ENCODE measurements at regions not wholly inside any gene's neighbourhood (a gene's known extent, or its start where the extent isn't known, plus 50 kb on each side); places are given as distances from the start of the nearest gene placed in this dataset.

DNA sequence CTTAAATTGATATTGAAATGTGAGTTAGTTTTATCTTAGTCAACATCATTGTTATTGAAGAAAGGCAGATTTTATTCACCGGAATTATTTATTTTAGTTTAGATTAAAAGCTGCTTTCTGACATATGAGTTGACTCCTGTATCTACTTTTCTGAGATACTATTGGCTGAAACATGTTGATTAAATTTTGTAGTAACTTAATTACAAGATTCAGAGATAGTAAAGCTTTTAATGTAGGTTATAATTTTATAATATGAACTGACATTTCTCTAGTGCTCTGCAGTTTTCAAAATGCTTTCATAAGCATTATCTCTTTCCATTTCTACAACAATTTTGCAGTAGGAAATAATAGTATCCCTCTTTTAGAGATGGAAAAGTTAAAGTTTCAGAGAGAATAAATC, 616.0 kb downstream of the USP25 start:
- no peak for DNase-seq (ENCODE audit: low read depth in 3 of 3, low spot score in 1 of 3)

DNA sequence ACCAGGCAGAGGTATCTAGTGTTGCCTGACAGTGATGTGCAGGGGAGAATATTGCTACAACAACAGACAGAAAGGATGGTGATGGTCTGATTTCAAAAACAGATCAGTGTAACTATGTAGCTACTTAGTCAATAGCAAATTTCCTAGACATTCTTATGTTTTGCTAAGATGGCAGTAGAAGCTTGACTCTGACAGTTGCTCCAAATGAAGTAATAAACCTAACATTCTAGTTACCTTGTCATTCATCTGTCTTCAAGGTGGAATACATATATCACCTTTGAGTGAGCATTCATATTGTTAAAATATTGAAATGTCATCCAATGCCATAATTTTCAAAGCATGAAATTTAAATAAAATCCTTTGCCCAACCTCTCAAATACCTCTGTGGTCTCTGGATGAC, 617.4 kb downstream of the USP25 start:
- no peak for DNase-seq (ENCODE audit: low read depth in 3 of 3, low spot score in 1 of 3)

DNA sequence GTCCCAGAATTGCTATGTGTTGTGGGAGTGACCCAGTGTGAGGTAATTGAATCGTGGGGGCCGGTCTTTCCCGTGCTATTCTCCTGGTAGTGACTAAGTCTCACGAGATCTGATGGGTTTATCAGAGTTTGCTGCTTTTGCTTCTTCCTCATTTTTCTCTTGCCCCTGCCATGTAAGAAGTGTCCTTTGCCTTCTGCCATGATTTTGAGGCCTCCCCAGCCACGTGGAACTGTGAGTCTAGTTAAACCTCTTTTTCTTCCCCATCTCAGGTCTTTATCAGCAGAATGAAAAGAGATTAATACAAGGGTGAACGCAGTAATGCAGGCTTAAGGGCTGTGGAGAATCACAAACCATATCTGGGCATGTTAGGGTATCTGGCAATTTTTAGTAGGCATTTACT, 624.0 kb downstream of the USP25 start:
- no peak for DNase-seq (ENCODE audit: low read depth in 3 of 3, low spot score in 1 of 3)

- DNase-seq (ENCODE audit: low read depth in 3 of 3, low spot score in 1 of 3): no peak
Measured at GRCh38 chr21:16357994-16358393, 628.2 kb downstream of the USP25 start.

DNA sequence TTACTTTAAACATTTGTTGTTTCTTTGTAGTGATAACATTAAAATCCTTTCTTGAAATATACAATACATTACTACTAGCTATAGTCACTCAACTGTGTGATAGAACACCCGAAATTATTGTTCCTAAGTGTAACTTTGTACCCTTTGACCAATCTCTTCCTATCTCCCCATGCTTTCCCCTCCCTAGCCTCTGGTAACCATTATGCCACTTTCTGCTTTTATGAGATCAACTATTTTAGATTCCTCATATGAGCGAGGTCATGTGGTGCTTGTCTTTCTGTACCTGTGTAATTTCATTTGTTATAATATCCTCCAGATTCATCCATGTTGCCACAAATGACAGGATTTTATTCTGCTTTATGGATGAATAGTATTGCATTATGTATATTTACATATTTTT, 629.0 kb downstream of the USP25 start:
- DNase-seq (ENCODE audit: low read depth in 3 of 3, low spot score in 1 of 3): no peak

DNA sequence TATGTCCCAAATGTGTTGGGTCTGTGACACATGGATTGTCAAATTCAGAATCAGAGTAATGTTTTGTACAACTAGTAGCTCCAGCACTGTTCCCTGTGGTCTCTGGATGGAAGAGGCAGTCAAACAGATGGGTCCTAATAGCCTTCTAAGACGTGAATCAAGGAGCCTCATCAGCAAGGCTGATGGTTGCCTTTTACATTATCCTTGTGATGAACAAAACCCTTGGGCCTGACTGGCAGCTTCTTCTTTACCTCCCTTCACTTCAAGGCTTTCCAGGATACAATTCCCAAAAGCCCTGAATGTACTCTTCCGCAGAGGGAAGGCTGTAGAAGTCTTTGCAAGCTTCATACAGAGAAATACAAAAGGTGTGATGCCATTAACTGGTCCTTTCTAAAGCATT, 633.3 kb downstream of the USP25 start:
- DNase-seq (ENCODE audit: low read depth in 3 of 3, low spot score in 1 of 3): no peak

DNA sequence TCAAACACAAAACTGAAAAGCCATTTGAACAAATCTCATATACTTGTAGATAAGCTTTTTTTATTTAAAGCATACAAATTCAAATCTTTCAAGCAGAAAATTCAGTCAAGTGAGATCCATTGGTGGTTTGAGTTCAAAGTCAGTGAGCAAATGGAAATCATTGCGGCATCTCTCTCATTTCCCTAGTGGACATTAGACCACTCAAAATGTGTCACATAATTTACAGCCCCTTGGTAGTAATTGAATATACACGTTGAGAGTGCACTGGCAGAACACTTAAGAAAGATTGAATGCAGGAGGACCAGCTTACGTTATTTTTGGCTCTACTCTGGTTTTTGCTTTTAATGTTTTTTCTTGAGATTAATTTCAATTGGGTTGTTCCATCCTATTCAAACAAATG, 633.7 kb downstream of the USP25 start:
- DNase-seq (ENCODE audit: low read depth in 3 of 3, low spot score in 1 of 3): no peak

- DNase-seq (ENCODE audit: low read depth in 3 of 3, low spot score in 1 of 3): no peak
Measured at GRCh38 chr21:16366207-16366606, 636.4 kb downstream of the USP25 start.

DNA sequence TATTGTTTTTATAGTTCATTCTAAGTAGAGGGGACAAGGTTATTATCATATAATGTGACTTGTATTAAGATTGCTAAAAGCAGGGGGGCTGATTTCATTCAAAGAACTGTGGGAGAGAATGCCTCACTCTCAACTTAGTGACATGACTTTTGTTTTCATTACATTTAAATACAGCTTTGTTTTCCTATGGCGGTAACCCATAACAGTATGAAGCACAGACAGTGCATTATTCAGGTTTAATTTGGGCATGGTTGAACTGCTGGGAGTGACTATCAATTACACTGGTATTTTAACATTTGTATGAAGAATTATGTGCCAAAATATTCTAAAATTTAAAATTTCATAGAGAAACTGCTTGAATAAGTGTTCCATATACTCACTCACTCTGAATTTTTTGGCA, 637.3 kb downstream of the USP25 start:
- DNase-seq (ENCODE audit: low read depth in 3 of 3, low spot score in 1 of 3): no peak

DNA sequence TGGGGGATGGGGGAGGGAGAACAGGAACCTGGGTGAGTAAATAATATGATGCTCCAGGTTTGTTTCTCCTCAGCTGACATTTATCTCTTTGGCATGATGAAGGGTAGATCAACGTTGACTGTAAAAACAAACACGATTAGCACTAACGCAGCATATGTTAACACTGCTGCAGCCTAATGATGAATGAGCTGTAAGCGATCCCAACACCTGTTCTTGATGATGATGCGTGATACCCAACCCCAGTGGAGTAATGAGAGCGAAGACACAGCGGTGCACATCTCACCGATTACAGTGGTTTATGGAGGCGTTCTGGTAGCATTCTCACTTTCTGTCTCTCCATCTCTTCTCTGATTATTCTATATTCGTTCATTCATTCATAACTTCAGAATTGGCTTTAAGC, 640.4 kb downstream of the USP25 start:
- no peak for DNase-seq (ENCODE audit: low read depth in 3 of 3, low spot score in 1 of 3)

DNA sequence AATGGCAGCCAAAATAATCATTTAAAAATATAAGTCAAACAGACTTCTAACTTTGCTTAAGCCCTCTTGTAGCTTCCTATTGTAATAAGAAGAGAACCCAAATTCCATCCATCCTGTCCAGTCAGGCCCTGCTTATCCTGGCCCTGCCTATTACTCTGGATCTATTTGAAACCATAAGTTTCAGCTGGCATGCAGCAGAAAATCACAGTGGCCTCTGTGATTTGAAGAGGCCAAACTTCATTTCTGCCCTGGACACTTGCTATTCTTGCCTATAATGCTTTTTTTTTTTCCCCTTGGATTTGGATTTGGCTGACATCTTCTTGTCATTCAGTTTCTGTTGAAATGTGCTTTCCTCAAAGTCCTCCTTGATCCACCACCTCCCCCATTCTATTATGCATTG, 642.8 kb downstream of the USP25 start:
- DNase-seq (ENCODE audit: low read depth in 3 of 3, low spot score in 1 of 3): no peak

DNA sequence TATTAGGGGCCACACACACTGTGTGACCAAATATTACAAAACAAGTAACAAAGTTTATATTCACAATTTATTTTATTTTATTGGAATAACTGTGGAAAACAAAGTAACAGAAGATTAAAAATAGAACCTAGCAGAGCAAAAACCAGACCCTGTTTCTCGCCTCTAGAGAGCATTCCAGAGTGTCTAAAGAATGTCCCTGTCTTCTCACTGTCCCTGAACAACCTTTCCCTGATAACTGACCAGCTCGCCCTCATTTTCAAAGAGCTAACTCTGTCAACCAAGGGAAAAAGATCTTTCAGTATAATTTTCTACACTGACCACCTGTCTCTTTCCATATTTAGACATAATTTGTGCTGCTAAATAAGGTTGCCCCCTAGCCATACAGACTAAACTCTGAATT, 646.9 kb downstream of the USP25 start:
- DNase-seq (ENCODE audit: low read depth in 3 of 3, low spot score in 1 of 3): no peak

DNA sequence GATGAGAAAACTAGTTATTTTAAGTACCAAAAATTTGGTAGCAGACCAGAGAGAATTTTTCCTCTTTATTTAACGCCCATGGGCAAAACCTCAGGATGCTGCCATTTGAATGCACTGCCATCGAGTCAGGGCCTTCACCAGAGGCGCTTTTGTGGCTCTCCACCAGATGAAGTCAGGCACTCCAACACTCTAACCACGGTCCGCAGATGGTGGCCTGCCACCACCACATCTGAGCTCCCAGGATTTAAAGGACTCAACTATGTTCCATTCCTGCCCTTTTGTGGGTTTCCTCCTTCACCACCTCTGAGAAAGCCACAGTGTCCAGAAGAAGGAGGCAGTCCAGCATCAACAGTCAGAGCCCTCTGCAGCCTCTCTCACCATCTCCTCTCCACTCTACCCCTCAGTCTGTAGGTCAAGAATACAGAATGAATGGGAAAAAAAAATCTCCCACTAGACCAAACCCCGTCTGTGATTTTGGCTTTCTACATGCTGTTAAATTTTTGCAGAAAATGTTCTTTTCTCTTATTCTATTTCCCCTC, 647.4 kb downstream of the USP25 start:
- no peak for DNase-seq (ENCODE audit: low read depth in 3 of 3, low spot score in 1 of 3)

DNA sequence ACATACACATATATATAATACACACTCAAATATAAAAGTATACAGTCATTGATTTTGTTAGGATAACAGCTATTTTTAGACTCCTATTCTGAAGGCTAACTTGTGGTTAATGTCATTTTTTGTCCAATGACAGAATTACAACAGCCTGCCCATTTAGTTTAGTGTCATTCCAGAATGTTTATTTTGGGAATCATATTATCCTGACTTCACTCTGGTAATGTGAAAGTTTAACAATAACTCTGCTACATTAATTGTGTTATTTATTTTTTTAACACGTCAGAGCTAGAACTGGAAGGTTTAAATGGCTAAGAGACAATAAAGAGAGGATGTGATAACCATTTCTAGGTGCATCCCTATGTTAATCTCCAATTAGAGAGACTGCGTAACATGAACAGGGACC, 648.1 kb downstream of the USP25 start:
- DNase-seq (ENCODE audit: low read depth in 3 of 3, low spot score in 1 of 3): no peak

- DNase-seq (ENCODE audit: low read depth in 3 of 3, low spot score in 1 of 3): no peak
Measured at GRCh38 chr21:16378525-16378924, 648.7 kb downstream of the USP25 start.

DNA sequence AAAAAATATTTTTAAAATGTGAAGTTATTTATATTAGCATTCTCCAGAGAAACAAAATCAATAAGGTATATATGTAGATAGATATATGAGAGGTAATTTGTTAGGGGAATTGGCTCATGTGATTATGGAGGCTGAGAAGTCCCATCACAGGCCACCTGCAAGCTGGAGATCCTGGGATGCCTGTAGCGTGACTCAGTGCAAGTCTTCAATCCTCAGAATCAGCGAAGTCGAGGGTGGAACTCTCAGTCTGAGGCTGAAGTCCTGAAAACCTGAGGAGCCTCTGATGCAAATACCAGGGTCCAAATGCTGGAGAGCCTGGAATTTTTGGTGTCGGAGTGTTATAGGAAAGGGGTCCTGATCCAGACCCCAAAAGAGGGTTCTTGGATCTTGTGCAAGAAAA, 658.5 kb downstream of the USP25 start:
- DNase-seq (ENCODE audit: low read depth in 3 of 3, low spot score in 1 of 3): no peak

DNA sequence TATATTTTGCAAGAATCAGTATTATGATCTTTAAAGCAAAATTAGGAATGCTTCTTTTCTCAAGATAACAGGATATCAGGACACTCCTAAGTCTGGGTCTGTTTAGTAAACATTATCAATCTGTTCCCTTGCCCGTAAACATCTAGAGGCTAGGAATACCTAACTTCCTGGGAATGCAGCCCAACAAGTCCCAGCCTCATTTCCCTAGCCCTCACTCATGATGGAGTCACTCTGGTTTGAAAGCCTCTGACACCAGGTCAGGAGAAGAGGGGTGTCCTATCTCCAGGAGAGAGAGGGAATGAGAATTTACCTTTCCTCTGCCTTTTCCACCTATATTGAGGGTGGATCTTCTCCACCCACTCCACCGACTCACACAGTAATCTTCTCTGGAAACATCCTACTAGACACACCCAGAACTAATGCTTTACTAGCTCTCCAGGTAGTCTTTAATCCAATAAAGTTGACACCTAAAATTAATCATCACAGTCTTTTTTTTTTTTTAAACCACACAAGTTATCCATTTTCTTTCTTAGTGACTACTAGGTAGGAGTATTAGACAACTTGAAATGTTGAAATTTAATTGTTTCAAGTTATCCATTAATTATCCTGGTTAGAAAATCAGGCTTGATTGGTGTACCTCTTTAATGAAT, 659.3 kb downstream of the USP25 start:
- DNase-seq (ENCODE audit: low read depth in 3 of 3, low spot score in 1 of 3): no peak

GRCh38 chr21:16389643-16390042, 659.9 kb downstream of the USP25 start:
- DNase-seq (ENCODE audit: low read depth in 3 of 3, low spot score in 1 of 3): no peak

DNA sequence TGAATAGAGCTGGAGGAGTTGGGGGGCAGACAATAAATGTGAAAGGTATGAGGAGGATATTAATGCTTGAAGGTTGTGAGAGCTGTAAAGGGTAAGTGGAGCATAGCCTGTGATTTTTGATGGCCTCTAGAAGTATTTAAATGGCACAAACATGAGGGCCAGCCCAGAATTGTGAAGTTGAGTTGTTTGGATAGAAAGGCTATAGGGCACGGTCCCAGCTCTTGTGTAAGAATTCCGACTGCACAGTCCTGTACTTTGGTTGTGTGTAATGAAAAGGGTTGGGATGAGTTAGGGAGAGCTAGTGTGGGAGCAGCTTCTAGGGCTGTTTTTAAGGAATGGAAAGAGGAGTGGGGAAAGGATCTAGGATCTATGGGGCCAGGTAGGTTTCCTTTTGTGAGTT, 665.5 kb downstream of the USP25 start:
- DNase-seq (ENCODE audit: low read depth in 3 of 3, low spot score in 1 of 3): no peak

DNA sequence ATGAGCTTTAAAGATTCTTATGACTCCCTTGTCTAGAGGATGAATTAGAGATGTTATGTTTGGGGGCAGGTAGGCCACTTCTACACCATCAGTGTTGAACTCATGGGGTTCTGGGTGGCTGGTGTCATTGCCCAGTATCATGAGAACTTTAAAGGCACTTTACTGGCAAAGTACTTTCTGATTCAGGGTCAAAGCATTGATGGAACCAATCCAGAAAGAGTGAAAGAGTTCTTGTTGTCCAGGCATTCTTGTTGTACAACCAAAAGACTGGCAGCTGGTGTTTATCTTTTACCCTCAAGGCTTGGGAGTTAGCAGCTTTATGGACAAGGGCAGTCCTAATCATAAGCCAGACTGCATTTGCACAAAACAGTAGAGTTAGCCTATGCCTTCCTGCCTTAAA, 673.0 kb downstream of the USP25 start:
- no peak for DNase-seq (ENCODE audit: low read depth in 3 of 3, low spot score in 1 of 3)

DNA sequence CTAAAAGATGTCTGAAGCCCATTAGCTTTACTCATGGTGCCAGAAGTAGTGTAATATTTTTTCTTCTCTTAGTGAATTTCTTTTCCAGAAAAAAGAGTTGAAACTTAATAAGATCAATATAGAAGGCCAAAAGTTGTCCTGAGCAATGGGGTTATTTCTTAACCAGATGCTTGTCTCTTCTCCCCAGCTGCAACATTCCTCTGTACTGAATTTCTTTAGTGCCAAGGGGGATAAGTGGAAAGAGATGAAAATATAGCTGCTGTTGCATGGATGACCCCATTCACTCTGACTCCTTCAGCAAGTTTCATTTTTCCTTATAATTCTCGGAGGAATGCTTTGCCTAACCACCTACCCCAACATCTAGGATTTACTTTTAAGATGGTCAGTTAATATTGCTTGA, 675.0 kb downstream of the USP25 start:
- no peak for DNase-seq (ENCODE audit: low read depth in 3 of 3, low spot score in 1 of 3)

DNA sequence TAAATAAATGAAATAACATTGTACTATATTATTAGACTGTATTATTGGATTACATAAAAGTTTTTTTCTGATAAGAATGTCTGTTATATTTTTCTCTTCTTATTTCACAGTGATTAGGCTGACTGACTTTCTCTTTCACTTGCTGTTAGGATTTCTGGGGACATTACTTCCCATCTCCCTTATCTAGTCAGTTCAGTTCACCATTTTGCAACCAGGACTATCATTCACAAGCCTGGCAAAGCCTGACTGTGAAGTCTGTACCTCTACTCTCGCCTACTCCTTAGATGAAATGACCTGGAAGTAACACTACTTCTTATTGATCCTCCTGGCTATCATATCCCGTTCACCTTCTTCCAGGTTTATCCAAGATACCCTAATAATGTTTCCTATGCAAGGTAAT, 676.6 kb downstream of the USP25 start:
- no peak for DNase-seq (ENCODE audit: low read depth in 3 of 3, low spot score in 1 of 3)

GRCh38 chr21:16407403-16408240, 677.8 kb downstream of the USP25 start:
- no peak for DNase-seq (ENCODE audit: low read depth in 3 of 3, low spot score in 1 of 3)
